ENCODE measurements at regions not wholly inside any gene's neighbourhood (a gene's known extent, or its start where the extent isn't known, plus 50 kb on each side); places are given as distances from the start of the nearest gene placed in this dataset.

GRCh38 chr6:105753207-105753606, 332.9 kb upstream of the PRDM1 start:
- peak; percentile 16 to 20 for DNase-seq

- DNase-seq = no peak
Observed at GRCh38 chr6:105750089-105750488, 336.0 kb upstream of the PRDM1 start.

DNA sequence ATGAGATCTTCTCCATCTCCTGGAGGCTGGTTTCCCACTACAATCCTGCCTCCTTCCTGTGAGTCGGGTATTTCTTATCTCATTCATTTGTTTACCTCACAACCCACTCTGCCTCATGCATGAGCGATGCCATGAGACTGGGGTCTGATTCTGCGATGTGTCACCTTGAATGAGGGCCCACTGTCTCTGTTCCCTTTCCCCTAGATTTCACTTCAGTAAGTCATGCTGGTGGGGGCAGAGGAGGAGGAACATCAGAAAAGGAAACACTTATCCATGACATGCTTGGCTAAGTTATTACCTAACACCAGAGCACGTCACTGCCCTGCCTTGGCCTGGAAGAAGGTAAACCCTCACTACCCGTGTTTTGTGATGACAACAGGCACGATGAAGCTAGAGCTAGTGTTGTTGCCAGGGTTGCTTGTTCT, 337.4 kb upstream of the PRDM1 start:
- no peak for DNase-seq

DNA sequence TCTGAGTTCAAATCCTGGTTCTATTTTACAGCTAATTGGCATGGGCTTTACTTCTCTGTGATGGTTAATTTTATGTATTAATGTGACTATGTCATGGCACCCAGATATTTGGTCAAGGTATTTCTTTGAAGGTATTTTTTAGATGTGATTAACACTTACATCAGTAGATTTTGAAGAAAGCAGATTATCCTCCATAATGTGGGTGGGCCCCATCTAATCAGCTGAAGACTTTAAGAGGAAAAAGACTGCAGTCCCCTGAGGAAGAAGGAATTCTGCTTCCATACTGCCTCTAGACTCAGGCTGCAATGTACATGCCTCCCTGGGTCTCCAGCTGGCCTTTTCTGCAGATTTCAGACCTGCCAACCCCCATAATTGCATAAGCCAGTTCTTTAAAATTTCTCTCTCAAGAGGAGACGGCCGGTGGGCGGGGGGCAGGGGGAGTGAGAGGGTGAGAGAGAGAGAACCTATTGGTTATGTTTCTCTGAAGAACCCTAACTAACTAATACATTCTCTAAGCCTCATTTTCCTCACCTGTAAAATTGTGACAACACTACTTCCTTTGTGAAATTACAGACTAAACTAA, 338.2 kb upstream of the PRDM1 start:
- no peak for DNase-seq

GRCh38 chr6:105746509-105746908, 339.6 kb upstream of the PRDM1 start:
- DNase-seq = no peak

GRCh38 chr6:105746130-105746505, 340.0 kb upstream of the PRDM1 start:
- DNase-seq = no peak

GRCh38 chr6:105745464-105746129, 340.5 kb upstream of the PRDM1 start:
- no peak for DNase-seq

DNA sequence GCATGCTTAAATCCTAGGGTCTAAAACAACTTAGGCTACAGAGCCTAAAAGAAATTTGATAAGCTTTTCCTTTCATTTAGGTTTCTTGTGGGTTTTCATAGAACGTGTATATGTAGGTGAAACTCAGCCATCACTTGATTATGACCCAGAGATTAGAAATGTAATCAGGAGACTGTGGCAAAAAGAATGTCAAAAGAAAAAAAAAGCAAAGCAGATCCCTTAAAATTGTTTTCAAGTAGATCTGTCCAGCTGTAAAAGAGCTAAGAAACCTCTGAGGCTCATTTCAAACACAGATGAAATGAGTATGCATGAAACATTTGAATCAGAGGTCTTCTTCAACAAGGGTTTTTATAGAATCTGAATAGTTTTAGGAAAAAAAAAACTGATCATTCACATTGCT, 341.3 kb upstream of the PRDM1 start:
- no peak for DNase-seq

GRCh38 chr6:105740946-105741645, 338.2 kb upstream of the PREP start:
- DNase-seq = no peak

GRCh38 chr6:105739764-105740163, 336.9 kb upstream of the PREP start:
- DNase-seq = no peak

DNA sequence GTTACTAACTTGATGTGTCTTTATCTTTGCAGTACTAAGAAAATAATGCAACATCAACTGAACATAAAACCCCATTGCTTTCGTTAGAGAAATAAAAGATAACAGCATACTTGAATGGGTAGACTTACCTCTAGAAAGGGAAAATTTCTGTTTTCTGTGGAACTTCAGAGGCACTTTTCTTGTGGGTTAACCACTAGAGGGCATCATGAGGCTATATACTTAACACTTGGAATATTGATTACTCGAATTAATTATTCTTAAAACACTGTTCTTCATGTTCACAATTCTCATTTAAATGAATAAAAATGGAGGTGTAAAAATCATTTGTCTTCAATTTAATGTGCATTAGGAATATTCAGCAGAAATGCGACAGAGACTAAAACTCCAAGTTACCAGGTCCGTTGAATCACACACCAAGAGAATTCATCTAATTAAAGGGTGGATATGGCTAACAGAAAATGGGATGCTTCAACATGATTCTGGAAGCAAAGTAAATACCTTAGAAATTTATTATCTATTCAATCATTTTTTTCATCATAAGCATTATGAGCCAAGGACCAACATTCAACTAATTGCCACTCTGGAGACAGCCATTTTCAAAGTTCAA, 330.8 kb upstream of the PREP start:
- no peak for DNase-seq

DNA sequence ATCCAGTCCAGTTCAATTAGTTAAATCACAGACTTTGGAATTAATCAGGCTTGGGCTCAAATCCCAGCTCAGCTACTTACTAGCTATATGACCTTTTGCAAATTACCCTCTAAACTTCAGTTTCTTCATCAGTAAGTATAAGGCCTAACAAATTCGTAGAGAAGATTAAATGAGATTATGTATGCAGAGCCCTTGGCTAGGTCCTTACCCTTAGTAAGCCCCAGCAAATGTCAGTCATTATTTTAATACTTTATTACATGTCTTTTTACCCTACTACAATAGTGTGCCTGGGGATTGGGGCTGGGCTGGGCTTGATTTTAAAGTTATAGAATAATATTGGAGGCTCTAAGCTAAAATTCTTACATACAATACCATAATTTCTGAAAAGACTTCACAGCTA, 326.1 kb upstream of the PREP start:
- DNase-seq = no peak

- DNase-seq = no peak
Observed at GRCh38 chr6:105726902-105727655, 324.2 kb upstream of the PREP start.

GRCh38 chr6:105714846-105715245, 312.0 kb upstream of the PREP start:
- no peak for DNase-seq

DNA sequence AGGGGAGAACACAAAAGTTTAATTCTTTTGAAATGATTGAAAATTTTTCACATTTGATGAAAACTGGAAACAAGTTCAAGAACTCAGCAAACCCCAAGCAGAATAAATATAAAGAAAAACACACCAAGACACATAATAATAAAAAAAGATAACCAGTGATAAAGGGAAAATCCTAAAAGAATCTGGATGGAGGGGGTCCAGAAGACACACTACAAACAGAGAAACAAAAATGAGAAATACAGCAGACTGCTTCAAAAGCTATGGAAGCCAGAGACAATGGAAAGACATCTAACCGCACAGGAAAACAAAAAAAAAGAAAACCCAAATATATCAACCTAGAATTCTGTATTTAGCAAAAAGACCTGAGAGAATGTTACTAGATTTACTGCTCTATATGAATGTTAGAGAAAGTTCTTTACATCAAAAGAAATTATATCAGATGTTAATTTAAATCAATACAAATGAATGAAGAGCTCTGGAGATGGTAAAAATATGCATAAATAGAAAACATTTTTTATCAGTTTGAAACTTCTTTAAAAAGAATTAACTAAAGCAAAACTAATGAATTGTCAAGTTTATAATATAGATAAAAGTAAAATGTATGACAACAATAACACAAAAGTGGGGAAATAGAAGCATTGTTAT, 310.7 kb upstream of the PREP start:
- no peak for DNase-seq

- no peak for DNase-seq
Observed at GRCh38 chr6:105711216-105711615, 308.3 kb upstream of the PREP start.

DNA sequence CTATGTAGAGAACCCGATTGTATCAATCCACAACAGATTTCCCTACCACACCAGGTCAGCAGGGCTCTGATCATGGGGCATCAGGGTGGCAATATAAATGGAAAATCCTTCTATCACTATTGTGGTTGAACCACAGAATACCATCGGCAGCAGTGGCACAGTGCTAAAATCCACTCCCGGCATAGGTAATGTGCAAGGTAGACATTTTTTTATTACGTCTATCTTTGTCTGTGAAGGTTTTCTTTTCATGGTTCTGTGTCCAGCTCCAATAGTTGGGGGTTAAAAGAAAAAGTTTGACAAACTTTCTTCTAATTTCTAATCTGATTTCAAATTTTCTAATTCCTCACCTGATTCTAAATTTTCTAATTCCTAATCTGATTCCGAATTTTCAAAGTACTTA, 302.7 kb upstream of the PREP start:
- no peak for DNase-seq

DNA sequence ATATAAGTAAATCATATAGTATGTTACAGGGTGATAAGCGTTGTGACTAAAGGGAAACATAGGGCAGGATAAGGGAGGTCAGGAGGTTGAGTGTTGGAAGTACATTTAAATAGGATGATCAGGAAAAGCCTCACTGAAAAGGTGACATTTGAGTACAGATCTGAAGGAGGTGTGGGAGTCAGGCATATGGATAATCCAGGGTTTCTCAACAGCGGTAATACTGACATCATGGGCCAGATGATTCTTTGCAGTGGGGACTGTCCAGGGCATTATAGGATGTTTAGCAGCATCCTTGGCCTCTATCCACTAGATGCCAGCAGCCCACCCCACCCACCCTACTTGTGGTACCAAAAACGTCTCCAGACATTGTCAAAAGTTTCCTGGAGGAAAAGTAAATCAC, 292.6 kb upstream of the PREP start:
- no peak for DNase-seq

DNA sequence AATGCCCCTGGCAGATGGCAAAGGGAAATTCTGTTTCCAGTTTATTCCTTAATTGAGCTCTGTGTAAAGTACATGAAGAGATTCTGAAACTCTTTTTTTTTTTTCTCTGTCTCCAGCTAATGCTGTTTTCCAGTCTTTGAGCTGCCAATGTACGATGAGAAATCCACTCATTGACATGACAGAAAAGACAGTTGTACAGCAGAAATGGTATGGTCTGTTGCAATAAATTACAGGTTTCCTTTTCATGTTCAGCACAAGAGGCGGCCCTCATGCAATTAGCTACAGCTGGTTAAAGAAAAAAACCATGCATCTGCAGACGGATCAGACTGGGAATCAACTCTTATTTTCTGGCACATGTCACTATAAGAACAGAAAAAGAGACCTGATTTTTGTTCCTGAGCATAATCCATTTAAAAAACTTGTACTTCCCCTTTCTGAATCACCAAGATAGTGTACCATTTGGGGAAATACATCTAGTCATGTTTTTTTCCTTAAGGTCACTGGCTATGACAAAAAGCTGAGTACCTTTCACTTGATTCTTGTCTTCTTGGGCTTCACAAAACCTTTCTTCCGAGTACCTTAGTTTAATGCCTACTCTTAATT, 289.8 kb upstream of the PREP start:
- peak; percentile 50 for DNase-seq

- DNase-seq = no peak
Observed at GRCh38 chr6:105691971-105692370, 289.1 kb upstream of the PREP start.

DNA sequence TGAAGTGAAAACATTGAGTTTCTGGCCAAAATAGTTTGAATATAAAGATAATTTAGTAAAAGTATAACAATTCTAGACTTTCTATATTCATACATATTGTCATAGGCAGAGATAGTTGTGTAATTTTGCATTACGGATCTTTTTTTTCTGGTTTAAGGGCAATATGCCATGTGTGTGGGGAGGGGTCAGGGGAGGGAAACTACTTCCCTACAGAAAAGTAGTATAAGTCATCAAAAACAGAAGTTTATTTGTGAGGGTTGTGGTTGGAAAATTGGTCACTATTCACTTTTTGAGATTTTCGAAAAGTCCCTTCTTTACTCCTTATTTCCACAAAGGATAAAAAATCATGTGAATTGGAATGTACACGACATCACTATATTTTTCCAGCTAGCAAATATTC, 288.2 kb upstream of the PREP start:
- no peak for DNase-seq

GRCh38 chr6:105688573-105688972, 285.7 kb upstream of the PREP start:
- DNase-seq = no peak

All from NCI-H187 (cell line).